Large intestine (tissue), 3 donors: ENCODE measurements at regions not wholly inside any gene's neighbourhood (a gene's known extent, or its start where the extent isn't known, plus 50 kb on each side); places are given as distances from the start of the nearest gene placed in this dataset.

ENCODE experiments used
- DNase-seq, 2 donors: peaks; one replicate each; pipeline versions ENCODE4 v3.0.0 to v3.0.0-alpha.2; 2013
- H3K27ac ChIP-seq: one replicate; pipeline ENCODE4 v1.5.1; 2013; ENCODE audit warnings: low read length
- H3K27me3 ChIP-seq: 2 replicates; pipeline ENCODE4 v1.6.1; 2013; ENCODE audit warnings: low read length; ENCODE audit not compliant: control insufficient read depth, insufficient read depth
- H3K36me3 ChIP-seq: 2 replicates; pipeline ENCODE4 v1.6.1; 2013; ENCODE audit warnings: low read length; ENCODE audit not compliant: control insufficient read depth, insufficient read depth
- H3K4me1 ChIP-seq: one replicate; pipeline ENCODE4 v1.6.1; 2013; ENCODE audit warnings: low read length; ENCODE audit not compliant: control insufficient read depth, insufficient read depth
- H3K4me3 ChIP-seq: one replicate; pipeline ENCODE4 v1.5.1; 2013; ENCODE audit warnings: low read length
- H3K9me3 ChIP-seq: one replicate; pipeline ENCODE4 v1.6.1; 2013; ENCODE audit warnings: mild to moderate bottlenecking, low read depth, low read length, moderate library complexity; ENCODE audit not compliant: control insufficient read depth
- WGBS: methylation state at CpG from one replicate; pipeline ENCODE4 v1.1.5; 2013; ENCODE audit warnings: low lambda C conversion rate; ENCODE audit not compliant: insufficient coverage; 5-methylcytosine and 5-hydroxymethylcytosine counted together

- Histone ChIP-seq H3K27me3 (no peaks in the 10 kb centered on the region), H3K4me1 (no peaks in the 10 kb centered on the region), H3K4me3 (no peak overlapping the region), H3K36me3 (no peaks in the 10 kb centered on the region), H3K9me3 (no peaks in the 10 kb centered on the region), H3K27ac (no peak overlapping the region)
- no peak for DNase-seq
Measured at GRCh38 chr2:16478434-16479210, 187.0 kb downstream of the CYRIA start.

DNA sequence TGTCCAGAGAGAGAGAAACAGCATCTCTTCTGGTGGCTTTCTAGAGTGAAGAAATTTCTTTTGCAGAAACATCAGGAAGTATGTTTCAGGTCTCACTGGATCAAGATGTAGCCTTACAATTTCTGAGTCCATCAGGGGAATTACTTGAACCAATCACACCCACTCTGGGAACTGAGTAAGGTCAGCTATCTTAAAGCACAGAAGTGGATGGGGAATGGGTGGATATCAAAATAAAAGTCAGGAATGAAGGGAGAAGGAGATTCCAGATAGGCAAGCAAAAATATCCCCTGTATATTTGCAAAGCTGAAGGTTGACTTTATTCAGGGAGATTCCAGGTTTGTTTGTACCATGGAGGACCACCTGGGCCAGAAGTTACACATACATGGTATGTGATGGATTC, 188.0 kb downstream of the CYRIA start:
- no peaks in the 10 kb centered on the region for H3K9me3 ChIP-seq
- H3K27ac ChIP-seq, result no peak overlapping the region
- DNase-seq, result no peak
- H3K4me1 ChIP-seq, result no peaks in the 10 kb centered on the region
- no peaks in the 10 kb centered on the region for H3K27me3 ChIP-seq
- no peak overlapping the region for H3K4me3 ChIP-seq
- H3K36me3 ChIP-seq, result no peaks in the 10 kb centered on the region

DNA sequence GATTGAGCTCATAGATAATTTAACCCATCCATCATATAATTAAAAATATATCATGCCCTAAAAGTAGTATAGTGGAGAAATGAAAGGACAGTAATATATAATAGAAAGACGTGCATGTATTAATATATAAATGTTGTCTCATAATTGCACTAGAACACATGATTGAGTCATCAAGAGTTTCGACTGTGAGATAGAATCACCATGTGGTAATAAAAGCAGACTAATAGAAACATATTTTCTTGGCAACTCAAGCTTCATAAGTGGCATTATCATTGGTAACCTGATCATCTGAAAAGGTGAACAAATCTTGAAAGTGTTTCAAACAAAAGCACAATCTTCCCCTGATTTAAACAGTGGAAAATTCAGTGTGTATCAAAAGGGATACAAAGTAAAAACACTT, 188.8 kb downstream of the CYRIA start:
- Histone ChIP-seq H3K36me3 (no peaks in the 10 kb centered on the region), H3K4me3 (no peak overlapping the region), H3K27me3 (no peaks in the 10 kb centered on the region), H3K27ac (no peak overlapping the region), H3K9me3 (no peaks in the 10 kb centered on the region), H3K4me1 (no peaks in the 10 kb centered on the region)
- WGBS, result no CpG with 5 or more reads among the region's 2 CpGs
- no peak for DNase-seq

GRCh38 chr2:16475986-16476567, 189.6 kb downstream of the CYRIA start:
- Histone ChIP-seq H3K4me3 (no peak overlapping the region), H3K36me3 (no peaks in the 10 kb centered on the region), H3K4me1 (no peaks in the 10 kb centered on the region), H3K27me3 (no peaks in the 10 kb centered on the region), H3K9me3 (no peaks in the 10 kb centered on the region), H3K27ac (no peak overlapping the region)
- DNase-seq, result no peak
- WGBS, result 80% methylated on average over 1 of the region's 1 CpG

- Histone ChIP-seq H3K36me3 (no peaks in the 10 kb centered on the region), H3K4me3 (no peak overlapping the region), H3K9me3 (no peaks in the 10 kb centered on the region), H3K27ac (no peak overlapping the region), H3K4me1 (no peaks in the 10 kb centered on the region), H3K27me3 (no peaks in the 10 kb centered on the region)
- WGBS, result no CpG with 5 or more reads among the region's 4 CpGs
- no peak for DNase-seq
Measured at GRCh38 chr2:16475586-16475985, 190.0 kb downstream of the CYRIA start.

DNA sequence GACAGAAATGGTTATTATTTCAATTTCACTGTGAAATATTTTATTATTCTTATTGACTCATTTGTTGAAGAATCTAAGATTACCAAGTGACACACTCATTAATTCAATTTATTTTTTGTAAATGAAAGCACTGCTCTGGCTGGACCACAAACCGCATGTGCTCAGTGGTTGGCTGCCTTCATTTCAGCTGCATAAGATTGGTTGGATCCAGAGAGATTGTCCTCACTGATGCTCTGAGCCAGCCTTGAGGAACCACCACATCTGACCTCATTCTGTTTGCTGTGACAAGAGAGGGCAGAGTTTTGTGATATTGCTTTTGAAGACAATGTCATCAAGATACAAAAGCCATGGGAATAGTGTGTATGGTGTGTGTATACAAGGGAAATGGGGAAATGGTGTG, 192.1 kb downstream of the CYRIA start:
- Histone ChIP-seq H3K27ac (no peak overlapping the region), H3K9me3 (no peaks in the 10 kb centered on the region), H3K36me3 (no peaks in the 10 kb centered on the region), H3K27me3 (no peaks in the 10 kb centered on the region), H3K4me3 (no peak overlapping the region), H3K4me1 (no peaks in the 10 kb centered on the region)
- DNase-seq, result no peak
- WGBS, result no CpG with 5 or more reads among the region's 1 CpG

DNA sequence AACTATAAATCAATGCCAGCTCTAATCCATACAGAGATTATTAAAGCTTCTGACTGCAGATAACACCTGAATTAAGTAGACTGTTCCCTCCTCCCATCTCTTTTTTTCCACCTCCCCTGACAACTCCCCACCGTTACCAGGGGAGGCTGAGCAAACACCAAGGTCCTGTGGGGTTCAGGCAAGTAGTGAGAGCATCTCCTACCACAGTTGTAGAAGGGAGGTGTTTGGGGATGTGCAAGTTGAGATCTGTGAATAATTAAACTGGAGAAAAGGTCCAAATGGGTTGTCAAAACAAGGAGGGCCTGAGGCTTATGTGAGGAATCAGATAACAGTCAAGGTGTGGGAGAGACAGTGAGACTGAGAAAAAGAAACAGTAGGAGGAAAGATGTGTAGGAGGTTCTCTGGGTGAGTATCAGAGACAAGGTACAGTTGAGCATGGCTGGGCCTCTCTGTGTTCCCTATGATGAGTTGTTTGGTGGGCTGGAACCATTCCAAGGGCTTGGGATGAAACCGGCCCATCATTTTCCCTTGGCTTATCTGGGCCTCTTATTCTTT, 194.6 kb downstream of the CYRIA start:
- DNase-seq, result no peak
- Histone ChIP-seq H3K4me3 (no peak overlapping the region), H3K4me1 (no peaks in the 10 kb centered on the region), H3K27me3 (no peaks in the 10 kb centered on the region), H3K36me3 (no peaks in the 10 kb centered on the region), H3K9me3 (no peaks in the 10 kb centered on the region), H3K27ac (no peak overlapping the region)
- WGBS, result 67% methylated on average over 1 of the region's 2 CpGs

DNA sequence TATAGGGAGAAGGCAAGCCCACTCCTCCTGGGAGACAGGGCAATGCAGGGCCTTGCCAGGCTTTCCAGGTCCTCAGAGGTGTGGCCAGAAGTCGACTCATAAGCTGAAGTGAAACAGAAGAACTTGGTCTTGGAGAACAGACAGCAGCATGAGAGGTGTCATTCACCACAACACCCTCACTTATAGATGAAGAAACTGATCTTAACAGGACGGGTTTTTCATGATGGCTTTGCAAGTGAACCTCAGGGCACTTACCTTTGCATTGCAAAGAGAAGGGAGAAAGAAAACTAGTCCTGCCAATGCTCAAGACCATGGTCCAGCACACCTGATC, 198.8 kb downstream of the CYRIA start:
- WGBS, result no CpG with 5 or more reads among the region's 2 CpGs
- H3K36me3 ChIP-seq, result no peaks in the 10 kb centered on the region
- no peaks in the 10 kb centered on the region for H3K9me3 ChIP-seq
- H3K27me3 ChIP-seq, result no peaks in the 10 kb centered on the region
- DNase-seq, result no peak
- no peaks in the 10 kb centered on the region for H3K4me1 ChIP-seq
- H3K27ac ChIP-seq, result no peak overlapping the region
- H3K4me3 ChIP-seq, result no peak overlapping the region

DNA sequence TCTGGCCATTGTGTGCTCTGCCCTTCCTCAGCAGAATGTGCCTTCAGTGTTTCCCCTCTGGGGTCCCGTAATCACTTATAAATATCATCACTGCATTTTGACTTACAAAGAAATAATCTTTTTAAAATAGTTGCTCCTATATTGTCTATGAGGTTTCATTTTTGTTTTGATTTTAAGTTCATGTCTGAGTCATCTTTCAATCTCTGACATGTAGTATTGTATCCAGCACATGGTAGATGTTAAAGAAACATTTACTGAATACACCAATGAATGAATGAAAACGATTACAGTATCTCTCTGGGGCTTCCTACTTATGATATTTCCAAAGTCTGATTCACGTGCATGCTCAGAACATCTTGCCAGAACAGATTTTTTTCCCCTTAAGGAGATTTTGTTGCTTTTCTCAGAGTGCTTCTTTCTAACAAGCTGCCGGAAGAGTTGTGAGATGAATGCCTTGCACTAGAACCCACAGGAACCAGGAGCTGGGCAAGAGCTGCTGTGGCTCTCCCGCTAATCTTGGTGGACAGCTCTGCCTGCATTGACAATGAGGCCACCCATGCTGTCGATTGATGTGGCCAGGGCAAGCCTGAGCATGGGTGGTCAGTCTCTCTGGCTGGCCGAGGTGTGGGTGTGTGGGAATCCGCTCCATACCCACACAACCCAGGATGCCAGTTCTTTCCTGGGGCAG, 199.4 kb downstream of the CYRIA start:
- H3K27me3 ChIP-seq, result no peaks in the 10 kb centered on the region
- H3K27ac ChIP-seq, result no peak overlapping the region
- no peak overlapping the region for H3K4me3 ChIP-seq
- no peaks in the 10 kb centered on the region for H3K9me3 ChIP-seq
- no peaks in the 10 kb centered on the region for H3K36me3 ChIP-seq
- H3K4me1 ChIP-seq, result no peaks in the 10 kb centered on the region
- DNase-seq, result no peak
- 100% methylated on average over 2 of the region's 8 CpGs for WGBS

DNA sequence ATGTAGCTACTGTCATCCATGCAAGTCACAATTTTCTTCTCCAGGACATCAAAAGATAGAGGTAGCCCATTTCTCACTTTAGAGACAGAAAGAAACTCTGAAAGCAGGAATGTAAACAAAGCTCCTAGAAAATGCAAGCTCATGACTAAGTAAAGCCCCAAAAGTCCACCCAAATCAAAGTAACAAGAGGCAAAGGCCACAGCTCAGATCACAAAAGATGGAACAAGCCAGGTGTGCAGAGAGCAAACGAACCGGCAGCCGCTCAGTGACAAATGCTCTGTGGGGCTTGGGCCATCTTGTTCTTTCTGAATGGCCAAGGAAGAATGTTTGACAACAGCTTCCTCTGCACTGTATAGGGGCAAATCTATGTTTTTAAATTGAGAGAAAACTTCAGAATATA, 201.0 kb downstream of the CYRIA start:
- Histone ChIP-seq H3K27me3 (no peaks in the 10 kb centered on the region), H3K4me3 (no peak overlapping the region), H3K36me3 (no peaks in the 10 kb centered on the region), H3K27ac (no peak overlapping the region), H3K4me1 (no peaks in the 10 kb centered on the region), H3K9me3 (no peaks in the 10 kb centered on the region)
- 60% methylated on average over 1 of the region's 3 CpGs for WGBS
- no peak for DNase-seq
